ENCODE measurements at regions not wholly inside any gene's neighbourhood (a gene's known extent, or its start where the extent isn't known, plus 50 kb on each side); places are given as distances from the start of the nearest gene placed in this dataset.

DNA sequence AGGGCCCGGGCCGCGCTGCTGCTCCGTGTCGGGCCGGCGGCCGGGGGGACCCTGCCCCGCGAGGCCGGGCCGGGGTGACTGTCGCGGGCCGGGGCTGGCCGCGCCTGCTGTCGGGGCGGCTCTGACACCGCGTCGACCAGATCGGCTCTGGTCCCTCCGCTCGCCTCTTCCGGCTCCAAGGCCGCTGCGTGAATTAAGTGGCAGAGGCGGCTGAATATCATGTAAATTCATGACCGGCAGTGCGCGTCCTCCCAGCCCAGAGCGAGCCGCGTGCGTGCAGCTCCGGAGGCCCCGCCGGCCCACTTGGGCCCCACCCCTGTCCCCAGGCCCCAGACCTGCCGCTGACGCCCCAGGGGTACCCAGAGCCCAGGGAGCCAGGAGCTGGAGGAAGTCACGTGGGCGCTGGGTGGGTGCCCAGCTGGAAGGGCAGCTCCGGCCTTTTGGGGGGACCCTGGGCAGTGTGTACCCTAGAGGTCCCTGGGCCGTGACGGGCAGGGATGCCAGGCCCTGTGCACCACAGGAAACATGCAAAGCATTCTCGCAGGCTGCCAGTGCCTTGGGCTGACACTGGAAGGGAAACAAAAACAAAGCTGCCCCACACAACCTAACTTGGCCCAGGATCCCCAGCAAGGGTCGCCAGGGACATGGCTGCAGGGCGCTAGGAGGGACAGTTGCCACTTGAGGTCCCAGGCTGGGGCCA is 584.0 kb upstream of the MKI67 start:
- in situ Hi-C loops (cut with MboI; ENCODE audit: low sequenced_read_pairs, unreplicated experiment): no loop called here
- no peak for TF ChIP-seq CTCF (IDR thresholded peaks at IDR 0.05; ENCODE audit: borderline replicate concordance, control extremely low read depth, extremely low read depth, insufficient read depth, missing control alignments)
- DNase-seq (ENCODE audit: low spot score): no peak

DNA sequence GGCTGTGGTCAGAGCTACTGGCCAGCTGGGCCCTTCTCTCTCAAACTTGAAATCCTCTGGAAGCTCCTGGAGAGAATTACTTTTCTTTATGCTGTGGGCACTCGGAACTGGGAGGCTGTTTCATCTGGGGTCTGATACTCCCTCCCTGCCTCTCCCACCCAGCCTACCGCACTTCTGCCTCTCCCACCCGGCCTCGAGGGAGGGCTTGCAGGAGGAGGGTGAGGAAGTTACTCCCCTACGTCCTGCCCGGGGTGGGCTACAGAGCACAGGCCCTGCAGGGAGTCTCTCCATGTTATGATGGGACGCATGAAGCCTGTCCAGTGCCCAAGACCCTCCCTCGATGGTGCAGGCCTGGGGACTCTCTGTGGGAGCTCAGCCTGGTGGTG is 584.6 kb upstream of the MKI67 start:
- in situ Hi-C loops (cut with MboI; ENCODE audit: low sequenced_read_pairs, unreplicated experiment): no loop called here
- no peak for DNase-seq (ENCODE audit: low spot score)
- no peak for TF ChIP-seq CTCF (IDR thresholded peaks at IDR 0.05; ENCODE audit: borderline replicate concordance, control extremely low read depth, extremely low read depth, insufficient read depth, missing control alignments)

DNA sequence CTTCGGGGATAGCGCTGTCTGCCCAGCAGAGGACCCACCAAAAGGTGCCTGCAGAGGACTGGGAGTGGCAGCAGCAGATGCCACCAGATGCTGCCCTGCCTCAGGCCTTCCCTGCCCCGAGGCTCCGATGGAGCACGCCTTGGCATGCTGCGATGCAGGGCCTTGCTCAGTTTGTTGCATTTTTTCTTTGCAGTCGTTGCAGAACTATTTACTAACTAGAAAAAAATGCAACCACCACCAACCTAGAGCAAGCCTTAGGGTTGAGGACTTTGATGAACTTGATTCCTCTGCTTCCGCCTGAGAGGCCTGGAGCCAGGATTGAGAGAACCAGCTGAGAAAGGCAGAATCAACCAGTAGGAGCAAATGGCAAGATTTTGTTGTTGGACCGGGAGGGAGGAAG is 585.6 kb upstream of the MKI67 start:
- in situ Hi-C loops (cut with MboI; ENCODE audit: low sequenced_read_pairs, unreplicated experiment): no loop called here
- no peak for TF ChIP-seq CTCF (IDR thresholded peaks at IDR 0.05; ENCODE audit: borderline replicate concordance, control extremely low read depth, extremely low read depth, insufficient read depth, missing control alignments)
- no peak for DNase-seq (ENCODE audit: low spot score)

- in situ Hi-C loops (cut with MboI; ENCODE audit: low sequenced_read_pairs, unreplicated experiment): no loop called here
- DNase-seq (ENCODE audit: low spot score): no peak
- no peak for TF ChIP-seq CTCF (IDR thresholded peaks at IDR 0.05; ENCODE audit: borderline replicate concordance, control extremely low read depth, extremely low read depth, insufficient read depth, missing control alignments)
Observed at GRCh38 chr10:128712661-128713400, 586.6 kb upstream of the MKI67 start.

GRCh38 chr10:128713471-128713870 is 587.2 kb upstream of the MKI67 start:
- in situ Hi-C loops (cut with MboI; ENCODE audit: low sequenced_read_pairs, unreplicated experiment): no loop called here
- no peak for DNase-seq (ENCODE audit: low spot score)
- TF ChIP-seq CTCF (IDR thresholded peaks at IDR 0.05; ENCODE audit: borderline replicate concordance, control extremely low read depth, extremely low read depth, insufficient read depth, missing control alignments): no peak

DNA sequence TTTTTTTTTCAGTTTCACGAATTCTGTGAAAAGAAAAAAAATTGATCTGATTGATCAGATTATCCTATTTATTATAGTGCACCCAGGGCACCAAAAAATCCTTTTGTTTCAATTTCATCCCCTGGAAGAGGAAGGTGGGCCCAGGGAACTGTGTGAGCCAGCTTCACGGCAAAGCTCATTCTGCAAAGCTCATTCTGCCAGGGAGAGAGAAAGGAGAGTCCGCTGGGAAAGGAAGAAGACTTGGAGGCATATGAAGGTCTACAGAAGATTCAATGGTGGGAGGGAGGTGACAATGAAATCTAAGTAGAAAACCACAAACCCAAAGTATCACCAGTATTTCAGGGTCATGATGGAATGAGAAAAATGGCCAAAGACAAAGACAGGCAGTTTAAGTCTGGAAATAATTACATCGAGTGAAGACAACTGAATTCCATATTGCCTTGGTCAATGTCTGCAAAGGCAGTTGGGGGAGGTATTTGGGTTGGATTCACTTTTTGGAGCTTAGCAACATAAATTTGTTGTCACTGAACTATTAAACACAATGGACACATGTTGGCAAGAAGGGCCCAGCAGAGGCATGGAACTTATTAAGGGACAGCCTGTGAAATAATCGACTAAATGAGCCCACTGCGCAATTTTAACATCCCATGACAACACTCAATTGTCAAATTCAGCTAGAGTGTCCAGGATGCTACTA is 587.8 kb upstream of the MKI67 start:
- no peak for DNase-seq (ENCODE audit: low spot score)

More for the DNA sequence above, 587.8 kb upstream of the MKI67 start:
- in situ Hi-C loops (cut with MboI; ENCODE audit: low sequenced_read_pairs, unreplicated experiment): no loop called here
- TF ChIP-seq CTCF (IDR thresholded peaks at IDR 0.05; ENCODE audit: borderline replicate concordance, control extremely low read depth, extremely low read depth, insufficient read depth, missing control alignments): no peak
